Type B pancreatic cell (in vitro differentiated cells): ENCODE measurements at regions not wholly inside any gene's neighbourhood (a gene's known extent, or its start where the extent isn't known, plus 50 kb on each side); places are given as distances from the start of the nearest gene placed in this dataset.
A peak's percentile ranks its signal among the peaks of the same experiment; 100 is the strongest.

ENCODE experiments used
- DNase-seq: peaks from one replicate; pipeline ENCODE4 v3.0.0; 2021; ENCODE audit warnings: mixed read lengths; ENCODE audit not compliant: unreplicated experiment; ENCODE audit errors: extremely low spot score
- H3K27ac Mint-ChIP-seq: 2 replicates; pipeline ENCODE4 v1.8.0; 2021; ENCODE audit warnings: mild to moderate bottlenecking, mixed read lengths
- H3K27me3 Mint-ChIP-seq: 2 replicates; pipeline ENCODE4 v1.8.0; 2021; ENCODE audit warnings: mixed read lengths
- H3K36me3 Mint-ChIP-seq: 2 replicates; pipeline ENCODE4 v1.8.0; 2021; ENCODE audit warnings: mixed read lengths
- H3K4me1 Mint-ChIP-seq: one replicate; pipeline ENCODE4 v1.8.0; 2021; ENCODE audit warnings: mixed read lengths; ENCODE audit not compliant: unreplicated experiment
- H3K4me3 Mint-ChIP-seq: 2 replicates; pipeline ENCODE4 v1.8.0; 2021; ENCODE audit warnings: mild to moderate bottlenecking, mixed read lengths
- H3K9me3 Mint-ChIP-seq: 2 replicates; pipeline ENCODE4 v1.8.0; 2021; ENCODE audit warnings: mixed read lengths
- TF ChIP-seq, protein P1 (sequence below): fragments of 200-600 bp; sonication (generic); conservative IDR thresholded peaks from 2 replicates; pipeline ENCODE4 v1.5.0; 2021; ENCODE audit warnings: antibody characterized with exemption, mild to moderate bottlenecking

DNA sequence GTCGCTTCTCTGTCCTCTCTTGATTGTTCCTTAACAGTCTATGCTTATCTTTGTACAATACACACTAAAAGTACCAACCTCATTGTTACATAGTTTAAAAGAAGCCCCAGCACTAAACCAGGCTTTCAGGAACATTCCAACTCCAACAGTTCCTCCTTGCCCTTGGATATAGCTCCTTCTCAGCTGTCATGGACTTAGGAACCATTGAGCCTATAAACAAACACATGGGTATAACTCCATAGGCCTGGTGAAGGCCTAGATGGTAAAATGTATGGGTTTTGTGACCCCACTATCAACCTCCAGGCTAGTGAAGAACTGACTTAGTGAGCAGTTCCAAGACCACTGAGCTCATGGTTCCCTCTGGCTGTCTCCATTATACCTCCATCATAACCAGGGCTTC, 74.8 kb upstream of the SLC39A10 start:
- DNase-seq: no peak
- no peak overlapping the region for H3K27ac Mint-ChIP-seq
- H3K4me3 Mint-ChIP-seq: no peak overlapping the region
- no peaks in the 10 kb centered on the region for H3K27me3 Mint-ChIP-seq
- H3K9me3 Mint-ChIP-seq: no peaks in the 10 kb centered on the region
- peaks cover 3% of the 10 kb centered on the region for H3K4me1 Mint-ChIP-seq
- no peaks in the 10 kb centered on the region for H3K36me3 Mint-ChIP-seq
- TF ChIP-seq, protein P1, sequence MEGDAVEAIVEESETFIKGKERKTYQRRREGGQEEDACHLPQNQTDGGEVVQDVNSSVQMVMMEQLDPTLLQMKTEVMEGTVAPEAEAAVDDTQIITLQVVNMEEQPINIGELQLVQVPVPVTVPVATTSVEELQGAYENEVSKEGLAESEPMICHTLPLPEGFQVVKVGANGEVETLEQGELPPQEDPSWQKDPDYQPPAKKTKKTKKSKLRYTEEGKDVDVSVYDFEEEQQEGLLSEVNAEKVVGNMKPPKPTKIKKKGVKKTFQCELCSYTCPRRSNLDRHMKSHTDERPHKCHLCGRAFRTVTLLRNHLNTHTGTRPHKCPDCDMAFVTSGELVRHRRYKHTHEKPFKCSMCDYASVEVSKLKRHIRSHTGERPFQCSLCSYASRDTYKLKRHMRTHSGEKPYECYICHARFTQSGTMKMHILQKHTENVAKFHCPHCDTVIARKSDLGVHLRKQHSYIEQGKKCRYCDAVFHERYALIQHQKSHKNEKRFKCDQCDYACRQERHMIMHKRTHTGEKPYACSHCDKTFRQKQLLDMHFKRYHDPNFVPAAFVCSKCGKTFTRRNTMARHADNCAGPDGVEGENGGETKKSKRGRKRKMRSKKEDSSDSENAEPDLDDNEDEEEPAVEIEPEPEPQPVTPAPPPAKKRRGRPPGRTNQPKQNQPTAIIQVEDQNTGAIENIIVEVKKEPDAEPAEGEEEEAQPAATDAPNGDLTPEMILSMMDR: no peak

- H3K27me3 Mint-ChIP-seq: no peaks in the 10 kb centered on the region
- no peaks in the 10 kb centered on the region for H3K9me3 Mint-ChIP-seq
- H3K4me3 Mint-ChIP-seq: no peak overlapping the region
- H3K36me3 Mint-ChIP-seq: no peaks in the 10 kb centered on the region
- TF ChIP-seq, protein P1: no peak
- H3K4me1 Mint-ChIP-seq: peaks cover 3% of the 10 kb centered on the region
- DNase-seq: no peak
- H3K27ac Mint-ChIP-seq: peak overlapping the region; percentile 57
Observed at GRCh38 chr2:195579776-195580555, 77.1 kb upstream of the SLC39A10 start.

GRCh38 chr2:195575879-195576401, 81.1 kb upstream of the SLC39A10 start:
- Mint-ChIP-seq H3K27ac (no peak overlapping the region), H3K36me3 (no peaks in the 10 kb centered on the region), H3K4me1 (peaks cover 3% of the 10 kb centered on the region), H3K9me3 (no peaks in the 10 kb centered on the region), H3K4me3 (no peak overlapping the region), H3K27me3 (no peaks in the 10 kb centered on the region)
- TF ChIP-seq, protein P1: no peak
- no peak for DNase-seq

DNA sequence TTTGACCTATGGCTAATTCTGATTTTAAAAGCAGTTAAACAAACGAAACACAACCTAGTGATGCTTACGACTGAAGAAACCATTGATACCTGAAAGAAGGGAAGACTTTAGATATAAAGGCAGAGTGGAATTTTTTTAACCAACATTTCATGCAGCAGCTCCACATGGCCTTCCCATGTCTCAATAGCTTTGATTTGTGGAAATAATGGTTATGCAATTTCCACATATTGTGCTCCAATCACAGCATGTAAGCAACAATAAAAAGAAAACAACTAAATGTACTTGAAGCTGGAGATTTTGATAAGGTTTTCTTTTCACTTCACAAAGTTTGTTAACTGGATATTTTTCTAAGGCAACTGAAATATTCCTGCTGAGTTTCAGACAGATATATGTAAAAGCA, 82.0 kb upstream of the SLC39A10 start:
- Mint-ChIP-seq H3K4me3 (no peak overlapping the region), H3K27ac (no peak overlapping the region), H3K27me3 (no peaks in the 10 kb centered on the region), H3K9me3 (no peaks in the 10 kb centered on the region), H3K36me3 (no peaks in the 10 kb centered on the region), H3K4me1 (peaks cover 6% of the 10 kb centered on the region)
- no peak for DNase-seq
- TF ChIP-seq, protein P1: no peak

GRCh38 chr2:195574312-195574711, 82.7 kb upstream of the SLC39A10 start:
- H3K9me3 Mint-ChIP-seq: no peaks in the 10 kb centered on the region
- H3K4me1 Mint-ChIP-seq: peaks cover 6% of the 10 kb centered on the region
- no peak for DNase-seq
- H3K27me3 Mint-ChIP-seq: no peaks in the 10 kb centered on the region
- TF ChIP-seq, protein P1: no peak
- H3K27ac Mint-ChIP-seq: no peak overlapping the region
- no peaks in the 10 kb centered on the region for H3K36me3 Mint-ChIP-seq
- H3K4me3 Mint-ChIP-seq: no peak overlapping the region
